K562 (cell line): ENCODE measurements at regions not wholly inside any gene's neighbourhood (a gene's known extent, or its start where the extent isn't known, plus 50 kb on each side); places are given as distances from the start of the nearest gene placed in this dataset.

Source experiments
- ATF3 ChIP-seq, 2 experiments: fragments of 450-650 bp in 1 of 2; sonication (generic) in 1 of 2; formaldehyde crosslinking in 1 of 2; IDR thresholded peaks in 1 of 2; conservative IDR thresholded peaks in 1 of 2; 2 replicates each; pipeline versions ENCODE4 v1.6.1 to v1.8.1; 2016 to 2023; ENCODE audit warnings: mild to moderate bottlenecking in 2 of 2, moderate library complexity in 2 of 2, inconsistent platforms in 1 of 2, missing genetic modification reagents in 1 of 2
- CTCFL ChIP-seq: IDR thresholded peaks from 2 replicates; pipeline ENCODE4 v1.6.1; 2011; ENCODE audit warnings: borderline replicate concordance, low read depth, mild to moderate bottlenecking, moderate library complexity, low read length; ENCODE audit not compliant: insufficient read depth, poor library complexity, severe bottlenecking
- HDAC1 ChIP-seq, 2 experiments: fragments of 450-650 bp; IDR thresholded peaks; 2 replicates each; pipeline ENCODE4 v1.6.1; 2016 to 2017; ENCODE audit warnings: inconsistent platforms in 1 of 2, mild to moderate bottlenecking in 1 of 2, moderate library complexity in 1 of 2
- JUN ChIP-seq, 2 experiments: sonication (generic) in 1 of 2; formaldehyde crosslinking in 1 of 2; IDR thresholded peaks; 2 replicates each; pipeline versions ENCODE4 v1.6.1 to v1.8.0; 2012 to 2022; ENCODE audit warnings: borderline replicate concordance in 2 of 2, mild to moderate bottlenecking in 2 of 2, improper control_type of control experiment in 1 of 2, low read depth in 1 of 2, low read length in 1 of 2, missing genetic modification reagents in 1 of 2
- JUND ChIP-seq, 2 experiments: IDR thresholded peaks; 2 replicates in 1 of 2; 3 replicates in 1 of 2; pipeline ENCODE4 v1.6.1; 2011; ENCODE audit warnings: borderline replicate concordance in 2 of 2, low read depth in 2 of 2, low read length in 2 of 2, improper control_type of control experiment in 1 of 2, missing biosample characterization in 1 of 2, missing genetic modification characterization in 1 of 2, missing genetic modification reagents in 1 of 2
- KDM5B ChIP-seq: fragments of 200-600 bp; sonication (generic); IDR thresholded peaks from 2 replicates; pipeline ENCODE4 v1.6.1; 2012; ENCODE audit warnings: low read depth, mild to moderate bottlenecking, moderate library complexity, low read length, control low read depth, inconsistent platforms; ENCODE audit not compliant: insufficient replicate concordance
- NR2C1 ChIP-seq, 2 experiments: fragments of 450-650 bp; IDR thresholded peaks; 2 replicates each; pipeline ENCODE4 v1.6.1; 2017; ENCODE audit warnings: mild to moderate bottlenecking in 2 of 2, antibody characterized with exemption in 1 of 2, inconsistent platforms in 1 of 2, missing compliant biosample characterization in 1 of 2, missing genetic modification characterization in 1 of 2
- PURB ChIP-seq: sonication (generic); formaldehyde crosslinking; IDR thresholded peaks from 2 replicates; pipeline ENCODE4 v1.9.0; 2021; ENCODE audit warnings: low read depth, mild to moderate bottlenecking, missing genetic modification reagents
- ZFP36 ChIP-seq: fragments of 150-350 bp; IDR thresholded peaks from 2 replicates; pipeline ENCODE4 v1.6.1; 2018; ENCODE audit warnings: low read length, low read depth; ENCODE audit not compliant: partially characterized antibody
- ZNF436 ChIP-seq: fragments of 250-450, 450-650 bp; sonication (Bioruptor Pico); formaldehyde crosslinking; IDR thresholded peaks from 2 replicates; pipeline ENCODE4 v1.7.0; 2020; ENCODE audit warnings: mild to moderate bottlenecking
- ZNF444 ChIP-seq: fragments of 250-450 bp; sonication (Bioruptor Pico); IDR thresholded peaks from 2 replicates; pipeline ENCODE4 v1.4.0; 2020; ENCODE audit warnings: mild to moderate bottlenecking, moderate library complexity
- TF ChIP-seq, protein P1 (sequence below): fragments of 250-450 bp; sonication (Bioruptor Pico); IDR thresholded peaks from 2 replicates; pipeline ENCODE4 v1.4.0; 2020; ENCODE audit warnings: mild to moderate bottlenecking, moderate library complexity
- TF ChIP-seq, protein P2 (sequence below): fragments of 450-650 bp; IDR thresholded peaks from 2 replicates; pipeline ENCODE4 v1.6.1; 2018; ENCODE audit not compliant: partially characterized antibody

DNA sequence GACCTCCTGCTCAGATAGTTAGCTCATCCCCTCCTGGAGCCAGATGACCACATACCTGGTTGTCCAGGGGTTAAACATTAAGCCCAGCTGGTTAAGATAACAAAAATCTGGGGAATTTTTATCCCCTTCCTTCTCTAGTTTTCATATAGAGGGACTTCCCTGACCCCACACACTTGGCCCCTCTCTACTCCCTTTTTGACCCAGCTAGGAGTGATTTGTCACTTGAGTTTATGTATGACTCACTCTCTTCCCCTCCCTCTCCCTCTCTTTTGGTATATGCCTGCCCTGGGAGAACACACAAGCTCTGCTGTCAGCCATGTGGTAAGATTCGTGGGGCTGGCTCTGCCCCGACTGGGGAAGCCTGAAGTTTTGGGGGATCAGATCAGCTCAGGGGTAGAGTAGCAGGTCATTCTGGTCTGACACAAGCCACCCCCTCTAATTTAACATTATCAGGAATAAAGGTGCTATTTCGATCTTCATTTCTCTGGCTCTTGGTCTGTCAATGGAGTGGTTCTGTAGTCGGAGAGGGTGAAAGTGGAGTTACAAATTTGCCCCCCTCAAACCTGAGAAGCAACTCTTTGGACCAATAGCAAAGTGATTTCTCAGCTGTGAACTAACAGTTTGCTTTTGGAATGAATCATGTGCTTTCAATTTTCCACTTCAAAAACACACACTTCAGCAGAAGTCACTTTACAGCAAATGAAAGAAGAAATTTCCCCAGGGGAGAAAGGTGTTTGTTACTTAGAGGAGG lies 415.3 kb upstream of the CADM1 start (continued):
- TF ChIP-seq, protein P1, sequence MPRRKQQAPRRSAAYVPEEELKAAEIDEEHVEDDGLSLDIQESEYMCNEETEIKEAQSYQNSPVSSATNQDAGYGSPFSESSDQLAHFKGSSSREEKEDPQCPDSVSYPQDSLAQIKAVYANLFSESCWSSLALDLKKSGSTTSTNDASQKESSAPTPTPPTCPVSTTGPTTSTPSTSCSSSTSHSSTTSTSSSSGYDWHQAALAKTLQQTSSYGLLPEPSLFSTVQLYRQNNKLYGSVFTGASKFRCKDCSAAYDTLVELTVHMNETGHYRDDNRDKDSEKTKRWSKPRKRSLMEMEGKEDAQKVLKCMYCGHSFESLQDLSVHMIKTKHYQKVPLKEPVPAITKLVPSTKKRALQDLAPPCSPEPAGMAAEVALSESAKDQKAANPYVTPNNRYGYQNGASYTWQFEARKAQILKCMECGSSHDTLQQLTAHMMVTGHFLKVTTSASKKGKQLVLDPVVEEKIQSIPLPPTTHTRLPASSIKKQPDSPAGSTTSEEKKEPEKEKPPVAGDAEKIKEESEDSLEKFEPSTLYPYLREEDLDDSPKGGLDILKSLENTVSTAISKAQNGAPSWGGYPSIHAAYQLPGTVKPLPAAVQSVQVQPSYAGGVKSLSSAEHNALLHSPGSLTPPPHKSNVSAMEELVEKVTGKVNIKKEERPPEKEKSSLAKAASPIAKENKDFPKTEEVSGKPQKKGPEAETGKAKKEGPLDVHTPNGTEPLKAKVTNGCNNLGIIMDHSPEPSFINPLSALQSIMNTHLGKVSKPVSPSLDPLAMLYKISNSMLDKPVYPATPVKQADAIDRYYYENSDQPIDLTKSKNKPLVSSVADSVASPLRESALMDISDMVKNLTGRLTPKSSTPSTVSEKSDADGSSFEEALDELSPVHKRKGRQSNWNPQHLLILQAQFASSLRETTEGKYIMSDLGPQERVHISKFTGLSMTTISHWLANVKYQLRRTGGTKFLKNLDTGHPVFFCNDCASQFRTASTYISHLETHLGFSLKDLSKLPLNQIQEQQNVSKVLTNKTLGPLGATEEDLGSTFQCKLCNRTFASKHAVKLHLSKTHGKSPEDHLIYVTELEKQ (CRISPR knock-in tag), result no peak
- TF ChIP-seq JUND (IDR thresholded peaks at IDR 0.05; ENCODE audit: borderline replicate concordance, low read depth, low read length), result peak; percentile 43; the same call in 1 of the 2 replicates
- no peak for TF ChIP-seq JUND (tag; IDR thresholded peaks at IDR 0.05; ENCODE audit: borderline replicate concordance, low read depth, low read length)
- no peak for TF ChIP-seq ZFP36
- peak; percentile 41 for TF ChIP-seq ATF3 (IDR thresholded peaks at IDR 0.05)
- no peak for TF ChIP-seq ATF3 (CRISPR knock-in tag; conservative IDR thresholded peaks at IDR 0.05)
- TF ChIP-seq ZNF436 (CRISPR knock-in tag), result no peak
- TF ChIP-seq CTCFL, result no peak
- TF ChIP-seq JUN (IDR thresholded peaks at IDR 0.05; ENCODE audit: borderline replicate concordance, low read depth, low read length), result 0 out of 2 replicates have a peak, but pooled peaks have one; percentile 15
- TF ChIP-seq JUN (CRISPR knock-in tag; IDR thresholded peaks at IDR 0.05; ENCODE audit: borderline replicate concordance), result no peak
- TF ChIP-seq, protein P2, sequence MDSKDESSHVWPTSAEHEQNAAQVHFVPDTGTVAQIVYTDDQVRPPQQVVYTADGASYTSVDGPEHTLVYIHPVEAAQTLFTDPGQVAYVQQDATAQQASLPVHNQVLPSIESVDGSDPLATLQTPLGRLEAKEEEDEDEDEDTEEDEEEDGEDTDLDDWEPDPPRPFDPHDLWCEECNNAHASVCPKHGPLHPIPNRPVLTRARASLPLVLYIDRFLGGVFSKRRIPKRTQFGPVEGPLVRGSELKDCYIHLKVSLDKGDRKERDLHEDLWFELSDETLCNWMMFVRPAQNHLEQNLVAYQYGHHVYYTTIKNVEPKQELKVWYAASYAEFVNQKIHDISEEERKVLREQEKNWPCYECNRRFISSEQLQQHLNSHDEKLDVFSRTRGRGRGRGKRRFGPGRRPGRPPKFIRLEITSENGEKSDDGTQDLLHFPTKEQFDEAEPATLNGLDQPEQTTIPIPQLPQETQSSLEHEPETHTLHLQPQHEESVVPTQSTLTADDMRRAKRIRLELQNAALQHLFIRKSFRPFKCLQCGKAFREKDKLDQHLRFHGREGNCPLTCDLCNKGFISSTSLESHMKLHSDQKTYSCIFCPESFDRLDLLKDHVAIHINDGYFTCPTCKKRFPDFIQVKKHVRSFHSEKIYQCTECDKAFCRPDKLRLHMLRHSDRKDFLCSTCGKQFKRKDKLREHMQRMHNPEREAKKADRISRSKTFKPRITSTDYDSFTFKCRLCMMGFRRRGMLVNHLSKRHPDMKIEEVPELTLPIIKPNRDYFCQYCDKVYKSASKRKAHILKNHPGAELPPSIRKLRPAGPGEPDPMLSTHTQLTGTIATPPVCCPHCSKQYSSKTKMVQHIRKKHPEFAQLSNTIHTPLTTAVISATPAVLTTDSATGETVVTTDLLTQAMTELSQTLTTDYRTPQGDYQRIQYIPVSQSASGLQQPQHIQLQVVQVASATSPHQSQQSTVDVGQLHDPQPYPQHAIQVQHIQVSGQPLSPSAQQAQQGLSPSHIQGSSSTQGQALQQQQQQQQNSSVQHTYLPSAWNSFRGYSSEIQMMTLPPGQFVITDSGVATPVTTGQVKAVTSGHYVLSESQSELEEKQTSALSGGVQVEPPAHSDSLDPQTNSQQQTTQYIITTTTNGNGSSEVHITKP, result peak; percentile 78
- TF ChIP-seq PURB (CRISPR knock-in tag), result no peak
- TF ChIP-seq ZNF444 (CRISPR knock-in tag), result no peak
- no peak for TF ChIP-seq NR2C1 (IDR thresholded peaks at IDR 0.05)
- TF ChIP-seq NR2C1 (tag; IDR thresholded peaks at IDR 0.05), result no peak
- no peak for TF ChIP-seq KDM5B
- no peak for TF ChIP-seq HDAC1 (IDR thresholded peaks at IDR 0.05)
